ENCODE measurements at regions not wholly inside any gene's neighbourhood (a gene's known extent, or its start where the extent isn't known, plus 50 kb on each side); places are given as distances from the start of the nearest gene placed in this dataset.

DNA sequence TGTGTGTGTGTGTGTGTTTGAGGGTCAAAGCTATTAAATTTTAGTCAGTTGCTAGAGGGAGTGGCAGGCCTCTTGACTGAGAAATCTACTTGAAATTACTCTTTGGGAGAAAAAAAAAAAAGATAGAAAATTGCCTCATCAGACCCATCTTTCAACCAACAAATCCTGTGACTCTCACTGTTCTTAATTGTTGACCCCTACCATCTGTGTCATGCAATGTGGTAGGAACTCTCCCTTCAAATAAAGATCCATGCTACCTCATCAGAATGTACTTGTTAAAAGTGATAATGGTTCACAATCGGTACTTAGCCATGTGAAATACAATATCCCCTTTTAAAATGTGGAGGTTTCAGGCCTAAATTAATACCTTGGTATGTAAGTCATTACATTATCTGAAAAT lies 670.8 kb upstream of the FANCL start:
- Histone ChIP-seq H3K4me3 (ENCODE audit: insufficient read length, low read depth) (no peak overlapping the region), H3K9me3 (ENCODE audit: insufficient read depth, low read length) (no peaks in the 10 kb centered on the region), H3K36me3 (ENCODE audit: insufficient read depth, insufficient read length, low read length) (no peaks in the 10 kb centered on the region), H3K9ac (ENCODE audit: insufficient read length, low read depth) (no peak overlapping the region), H3K27me3 (ENCODE audit: insufficient read depth, insufficient read length) (no peaks in the 10 kb centered on the region), H3K4me1 (ENCODE audit: insufficient read depth, insufficient read length) (no peaks in the 10 kb centered on the region)
- TF ChIP-seq SUZ12 (IDR thresholded peaks at IDR 0.05; ENCODE audit: extremely low read depth, insufficient read depth, insufficient read length), result no peak
- no peak for TF ChIP-seq YY1 (IDR thresholded peaks at IDR 0.05; ENCODE audit: insufficient read depth, insufficient read length)
- TF ChIP-seq ZNF274 (IDR thresholded peaks at IDR 0.05; ENCODE audit: low read depth, low read length), result no peak
- DNase-seq (ENCODE audit: low read depth, low spot score), result no peak

- no peaks in the 10 kb centered on the region for H3K36me3 ChIP-seq (ENCODE audit: insufficient read depth, insufficient read length, low read length)
- TF ChIP-seq YY1 (IDR thresholded peaks at IDR 0.05; ENCODE audit: insufficient read depth, insufficient read length) (no peak), ZNF274 (IDR thresholded peaks at IDR 0.05; ENCODE audit: low read depth, low read length) (no peak), SUZ12 (IDR thresholded peaks at IDR 0.05; ENCODE audit: extremely low read depth, insufficient read depth, insufficient read length) (no peak)
- H3K4me1 ChIP-seq (ENCODE audit: insufficient read depth, insufficient read length), result no peaks in the 10 kb centered on the region
- no peaks in the 10 kb centered on the region for H3K9me3 ChIP-seq (ENCODE audit: insufficient read depth, low read length)
- no peaks in the 10 kb centered on the region for H3K27me3 ChIP-seq (ENCODE audit: insufficient read depth, insufficient read length)
- H3K9ac ChIP-seq (ENCODE audit: insufficient read length, low read depth), result no peak overlapping the region
- no peak for DNase-seq (ENCODE audit: low read depth, low spot score)
- no peak overlapping the region for H3K4me3 ChIP-seq (ENCODE audit: insufficient read length, low read depth)
These were observed 667.5 kb upstream of the FANCL start for GRCh38 chr2:58908501-58909154.

DNA sequence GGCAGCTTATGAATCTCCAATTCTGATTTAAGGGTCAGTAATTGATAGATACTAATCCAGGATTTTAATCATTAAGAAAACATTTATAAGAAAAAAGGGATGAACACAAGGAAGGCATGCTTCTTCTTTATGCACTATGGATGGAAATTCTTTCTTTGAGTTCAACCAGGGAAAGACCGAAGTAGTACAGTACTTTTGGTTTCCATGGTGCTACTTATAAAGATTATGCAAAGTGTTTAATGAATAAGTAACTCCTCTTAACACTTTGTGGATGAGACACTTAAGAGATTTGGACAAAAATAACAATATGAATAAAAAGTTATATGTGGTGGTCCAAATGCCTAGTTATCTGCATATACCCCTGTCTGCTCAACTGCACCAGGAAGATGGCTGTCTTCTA lies 666.5 kb upstream of the FANCL start:
- Histone ChIP-seq H3K9ac (ENCODE audit: insufficient read length, low read depth) (no peak overlapping the region), H3K4me1 (ENCODE audit: insufficient read depth, insufficient read length) (no peaks in the 10 kb centered on the region), H3K4me3 (ENCODE audit: insufficient read length, low read depth) (no peak overlapping the region), H3K9me3 (ENCODE audit: insufficient read depth, low read length) (no peaks in the 10 kb centered on the region), H3K27me3 (ENCODE audit: insufficient read depth, insufficient read length) (no peaks in the 10 kb centered on the region), H3K36me3 (ENCODE audit: insufficient read depth, insufficient read length, low read length) (no peaks in the 10 kb centered on the region)
- DNase-seq (ENCODE audit: low read depth, low spot score), result no peak
- TF ChIP-seq SUZ12 (IDR thresholded peaks at IDR 0.05; ENCODE audit: extremely low read depth, insufficient read depth, insufficient read length), result no peak
- TF ChIP-seq YY1 (IDR thresholded peaks at IDR 0.05; ENCODE audit: insufficient read depth, insufficient read length), result no peak
- TF ChIP-seq ZNF274 (IDR thresholded peaks at IDR 0.05; ENCODE audit: low read depth, low read length), result no peak

- TF ChIP-seq ZNF274 (IDR thresholded peaks at IDR 0.05; ENCODE audit: low read depth, low read length) (no peak), YY1 (IDR thresholded peaks at IDR 0.05; ENCODE audit: insufficient read depth, insufficient read length) (no peak), SUZ12 (IDR thresholded peaks at IDR 0.05; ENCODE audit: extremely low read depth, insufficient read depth, insufficient read length) (no peak)
These were observed 665.0 kb upstream of the FANCL start for GRCh38 chr2:58906081-58906645.

DNA sequence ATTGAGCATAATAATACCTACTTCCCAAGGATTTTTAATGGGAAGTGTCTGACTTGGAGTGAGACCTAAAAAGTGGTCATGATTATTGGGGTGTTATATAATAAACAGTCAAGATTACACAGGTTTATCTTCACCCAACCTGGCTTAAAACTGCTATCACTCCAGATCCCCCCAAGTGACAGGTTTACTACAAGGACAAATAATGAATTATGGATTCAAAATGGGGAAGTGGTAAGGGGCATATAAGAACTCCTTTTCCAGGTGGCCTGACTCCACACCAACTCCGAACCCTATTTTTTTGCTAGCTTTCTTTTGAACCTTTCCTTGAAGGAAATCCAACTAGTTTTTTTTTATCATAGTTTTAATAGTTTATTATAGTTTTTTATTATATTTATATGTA lies 663.0 kb upstream of the FANCL start:
- H3K4me3 ChIP-seq (ENCODE audit: insufficient read length, low read depth), result no peak overlapping the region
- H3K9me3 ChIP-seq (ENCODE audit: insufficient read depth, low read length), result no peaks in the 10 kb centered on the region
- H3K36me3 ChIP-seq (ENCODE audit: insufficient read depth, insufficient read length, low read length), result no peaks in the 10 kb centered on the region
- DNase-seq (ENCODE audit: low read depth, low spot score), result no peak
- TF ChIP-seq YY1 (IDR thresholded peaks at IDR 0.05; ENCODE audit: insufficient read depth, insufficient read length), result no peak
- TF ChIP-seq SUZ12 (IDR thresholded peaks at IDR 0.05; ENCODE audit: extremely low read depth, insufficient read depth, insufficient read length), result no peak
- no peak for TF ChIP-seq ZNF274 (IDR thresholded peaks at IDR 0.05; ENCODE audit: low read depth, low read length)
- no peak overlapping the region for H3K9ac ChIP-seq (ENCODE audit: insufficient read length, low read depth)
- H3K27me3 ChIP-seq (ENCODE audit: insufficient read depth, insufficient read length), result no peaks in the 10 kb centered on the region
- H3K4me1 ChIP-seq (ENCODE audit: insufficient read depth, insufficient read length), result no peaks in the 10 kb centered on the region

More at GRCh38 chr2:58906081-58906645, 665.0 kb upstream of the FANCL start:
- H3K27me3 ChIP-seq (ENCODE audit: insufficient read depth, insufficient read length), result no peaks in the 10 kb centered on the region
- H3K9me3 ChIP-seq (ENCODE audit: insufficient read depth, low read length), result no peaks in the 10 kb centered on the region
- no peaks in the 10 kb centered on the region for H3K4me1 ChIP-seq (ENCODE audit: insufficient read depth, insufficient read length)
- DNase-seq (ENCODE audit: low read depth, low spot score), result no peak
- no peaks in the 10 kb centered on the region for H3K36me3 ChIP-seq (ENCODE audit: insufficient read depth, insufficient read length, low read length)
- H3K9ac ChIP-seq (ENCODE audit: insufficient read length, low read depth), result no peak overlapping the region
- no peak overlapping the region for H3K4me3 ChIP-seq (ENCODE audit: insufficient read length, low read depth)

GRCh38 chr2:58903427-58903826 lies 662.3 kb upstream of the FANCL start:
- H3K4me1 ChIP-seq (ENCODE audit: insufficient read depth, insufficient read length), result no peaks in the 10 kb centered on the region
- no peak for DNase-seq (ENCODE audit: low read depth, low spot score)
- TF ChIP-seq YY1 (IDR thresholded peaks at IDR 0.05; ENCODE audit: insufficient read depth, insufficient read length) (no peak), SUZ12 (IDR thresholded peaks at IDR 0.05; ENCODE audit: extremely low read depth, insufficient read depth, insufficient read length) (no peak), ZNF274 (IDR thresholded peaks at IDR 0.05; ENCODE audit: low read depth, low read length) (no peak)

GRCh38 chr2:58900246-58901027 lies 659.3 kb upstream of the FANCL start:
- Histone ChIP-seq H3K9me3 (ENCODE audit: insufficient read depth, low read length) (no peaks in the 10 kb centered on the region), H3K4me3 (ENCODE audit: insufficient read length, low read depth) (no peak overlapping the region), H3K36me3 (ENCODE audit: insufficient read depth, insufficient read length, low read length) (no peaks in the 10 kb centered on the region), H3K4me1 (ENCODE audit: insufficient read depth, insufficient read length) (no peaks in the 10 kb centered on the region), H3K27me3 (ENCODE audit: insufficient read depth, insufficient read length) (no peaks in the 10 kb centered on the region), H3K9ac (ENCODE audit: insufficient read length, low read depth) (no peak overlapping the region)
- TF ChIP-seq YY1 (IDR thresholded peaks at IDR 0.05; ENCODE audit: insufficient read depth, insufficient read length), result no peak
- TF ChIP-seq ZNF274 (IDR thresholded peaks at IDR 0.05; ENCODE audit: low read depth, low read length), result no peak
- TF ChIP-seq SUZ12 (IDR thresholded peaks at IDR 0.05; ENCODE audit: extremely low read depth, insufficient read depth, insufficient read length), result no peak
- no peak for DNase-seq (ENCODE audit: low read depth, low spot score)

More at GRCh38 chr2:58903427-58903826, 662.3 kb upstream of the FANCL start:
- no peaks in the 10 kb centered on the region for H3K9me3 ChIP-seq (ENCODE audit: insufficient read depth, low read length)
- no peak overlapping the region for H3K9ac ChIP-seq (ENCODE audit: insufficient read length, low read depth)
- H3K4me3 ChIP-seq (ENCODE audit: insufficient read length, low read depth), result no peak overlapping the region
- H3K36me3 ChIP-seq (ENCODE audit: insufficient read depth, insufficient read length, low read length), result no peaks in the 10 kb centered on the region
- H3K27me3 ChIP-seq (ENCODE audit: insufficient read depth, insufficient read length), result no peaks in the 10 kb centered on the region
